NCI-H748 (cell line): ENCODE measurements at regions not wholly inside any gene's neighbourhood (a gene's known extent, or its start where the extent isn't known, plus 50 kb on each side); places are given as distances from the start of the nearest gene placed in this dataset.

Source experiments
- DNase-seq: peaks from one replicate; lab custom pipeline; 2025; ENCODE audit not compliant: unreplicated experiment; lab: John Stamatoyannopoulos, UW

DNA sequence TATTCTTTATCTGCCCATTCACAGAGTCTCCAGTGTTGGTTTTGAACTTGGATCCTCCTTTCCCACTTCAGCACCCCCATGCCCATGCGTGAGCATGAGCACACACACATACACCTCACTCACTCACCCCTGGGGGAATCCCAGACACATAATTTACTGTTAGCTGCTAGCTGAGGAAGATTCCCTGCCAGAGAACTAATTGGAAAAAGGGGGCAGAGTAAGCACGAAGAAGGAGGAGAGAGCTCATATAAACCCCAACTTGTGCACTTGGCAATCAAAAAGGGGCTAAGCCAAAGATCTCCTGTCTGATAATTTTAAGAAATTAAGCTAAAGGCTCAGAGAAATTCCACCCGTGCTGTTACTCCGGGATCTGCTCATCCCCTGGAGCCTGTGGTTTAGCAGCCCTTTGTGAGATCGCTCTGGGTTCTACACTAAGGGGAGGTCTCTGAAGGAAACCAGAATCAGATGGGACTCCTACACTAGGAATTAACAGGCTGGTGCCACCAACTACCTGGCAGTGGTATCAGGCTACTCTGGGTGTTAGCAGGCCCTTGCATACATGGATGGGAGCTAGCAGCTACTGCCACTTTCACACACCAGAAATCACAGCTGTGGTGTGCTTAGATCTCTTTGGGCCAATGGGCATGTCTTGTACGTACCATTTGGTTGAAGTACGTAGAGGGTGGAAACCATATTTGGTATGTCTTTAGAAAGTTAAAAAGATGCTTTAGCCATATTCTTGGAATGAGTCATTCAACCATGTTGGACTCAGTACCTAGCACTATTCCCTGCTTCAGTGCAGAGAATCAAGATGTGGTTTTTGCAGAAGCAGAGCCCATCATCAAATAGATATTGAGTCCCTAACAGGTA lies 95.6 kb upstream of the SLC14A2 start:
- DNase-seq, result no peak

DNA sequence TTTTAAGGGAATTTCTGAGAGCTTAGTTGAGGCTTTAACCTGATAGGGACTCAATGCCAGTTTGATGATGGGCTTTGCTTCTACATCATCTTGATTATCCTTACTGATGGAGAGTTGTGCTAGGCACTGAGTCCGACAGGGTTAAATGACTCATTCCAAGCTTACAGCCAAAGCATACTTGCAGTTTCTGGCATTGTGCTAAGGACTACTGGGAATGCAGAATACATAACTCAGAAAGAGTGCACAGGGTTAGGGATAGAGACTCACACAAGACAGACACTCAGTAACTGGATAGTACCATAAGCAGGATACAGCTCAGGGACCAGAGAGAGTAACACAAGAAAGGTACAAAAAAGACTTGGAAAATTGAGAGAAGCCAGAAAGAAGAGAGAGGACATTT lies 94.1 kb upstream of the SLC14A2 start:
- no peak for DNase-seq

DNA sequence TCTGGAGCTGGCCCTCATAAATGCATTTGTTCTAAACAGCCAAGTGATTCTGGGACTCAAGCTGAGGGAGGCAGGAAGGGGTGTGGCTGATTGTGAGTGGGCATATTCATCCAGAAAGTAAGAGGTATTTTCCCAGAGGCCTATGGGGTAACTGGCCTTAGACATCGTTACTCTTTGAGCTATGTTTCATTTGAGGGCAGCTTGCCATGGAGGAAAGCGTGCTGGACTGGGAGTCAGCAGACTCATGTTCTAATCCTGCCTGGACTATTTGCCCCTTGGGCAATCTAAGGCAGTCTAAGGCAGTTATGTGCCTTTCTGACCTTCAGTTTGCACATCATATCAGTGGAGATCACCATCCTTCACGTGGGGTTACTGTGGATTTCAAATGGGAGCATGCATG lies 93.5 kb upstream of the SLC14A2 start:
- no peak for DNase-seq

GRCh38 chr18:45522371-45522770 lies 92.9 kb upstream of the SLC14A2 start:
- no peak for DNase-seq

DNA sequence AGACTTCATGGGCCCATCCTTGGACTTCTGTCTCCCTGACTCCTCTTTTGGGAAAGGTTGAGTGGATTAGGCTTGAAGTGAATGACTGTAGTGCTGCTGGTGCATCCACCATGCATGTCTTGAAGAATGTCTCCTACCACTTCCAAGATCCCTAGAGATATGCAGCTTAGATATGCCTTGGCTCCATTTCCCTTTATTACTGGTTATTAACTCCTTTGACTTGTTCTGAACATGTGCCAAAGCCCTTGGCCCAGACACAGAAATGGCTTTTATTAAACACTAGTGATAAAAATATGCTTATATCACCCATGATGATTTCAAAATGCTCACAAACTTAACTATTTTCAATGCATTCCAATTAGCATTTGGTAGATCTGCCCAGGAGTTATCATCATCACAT lies 90.0 kb upstream of the SLC14A2 start:
- no peak for DNase-seq

- DNase-seq, result peak; percentile 23
Measured at GRCh38 chr18:45526114-45526841, 89.0 kb upstream of the SLC14A2 start.

- DNase-seq, result no peak
Measured at GRCh38 chr18:45527891-45528290, 87.4 kb upstream of the SLC14A2 start.

DNA sequence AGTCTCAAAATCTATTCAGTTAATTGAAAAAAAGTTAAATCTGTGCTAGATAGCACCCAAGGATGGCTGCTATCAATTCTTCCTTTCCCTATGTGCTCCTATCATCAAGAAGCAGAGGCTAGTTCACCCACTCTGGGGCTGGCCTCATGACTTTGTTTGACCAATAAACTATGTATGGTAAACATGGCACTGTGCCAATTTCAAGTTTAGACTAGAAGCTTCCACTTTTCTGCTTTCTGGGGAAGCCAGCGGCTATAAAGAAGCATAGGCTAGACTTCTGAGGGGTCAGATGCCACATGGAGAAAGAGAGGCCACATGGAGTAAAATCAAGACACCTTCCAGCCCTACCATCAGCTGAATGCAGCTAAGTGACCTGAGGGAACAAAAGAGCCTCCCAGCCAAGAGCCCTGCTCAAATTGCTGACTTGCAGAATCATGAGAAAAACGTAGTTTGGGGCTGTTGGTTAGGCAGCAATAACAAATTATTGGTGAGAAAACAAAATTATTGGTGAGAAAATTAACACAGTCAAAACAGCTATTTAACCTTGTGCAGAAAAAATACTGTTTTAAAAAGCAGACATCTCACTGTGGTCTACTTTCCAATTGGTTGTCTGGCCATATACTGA lies 86.5 kb upstream of the SLC14A2 start:
- no peak for DNase-seq

- DNase-seq, result no peak
Measured at GRCh38 chr18:45538444-45538843, 76.8 kb upstream of the SLC14A2 start.

GRCh38 chr18:45539491-45539891 lies 75.8 kb upstream of the SLC14A2 start:
- no peak for DNase-seq

DNA sequence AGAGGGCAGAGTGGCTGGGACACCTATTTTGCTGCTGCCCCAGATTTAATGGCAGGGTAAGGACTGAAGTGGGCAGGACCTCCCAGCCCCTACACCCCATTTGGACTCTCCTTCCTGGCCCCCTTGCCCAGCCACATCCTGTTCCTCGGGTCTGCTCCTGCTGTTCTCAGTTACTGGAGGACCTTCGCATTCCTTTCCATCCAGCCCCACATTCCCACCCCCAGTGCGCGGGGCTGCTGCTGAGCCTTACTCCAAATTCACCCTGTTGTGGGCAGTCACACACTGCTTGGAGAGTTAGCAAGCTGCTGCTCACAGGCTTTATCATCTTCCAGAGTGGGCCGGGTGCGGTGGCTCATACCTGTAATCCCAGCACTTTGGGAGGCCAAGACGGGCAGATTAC lies 75.2 kb upstream of the SLC14A2 start:
- no peak for DNase-seq

DNA sequence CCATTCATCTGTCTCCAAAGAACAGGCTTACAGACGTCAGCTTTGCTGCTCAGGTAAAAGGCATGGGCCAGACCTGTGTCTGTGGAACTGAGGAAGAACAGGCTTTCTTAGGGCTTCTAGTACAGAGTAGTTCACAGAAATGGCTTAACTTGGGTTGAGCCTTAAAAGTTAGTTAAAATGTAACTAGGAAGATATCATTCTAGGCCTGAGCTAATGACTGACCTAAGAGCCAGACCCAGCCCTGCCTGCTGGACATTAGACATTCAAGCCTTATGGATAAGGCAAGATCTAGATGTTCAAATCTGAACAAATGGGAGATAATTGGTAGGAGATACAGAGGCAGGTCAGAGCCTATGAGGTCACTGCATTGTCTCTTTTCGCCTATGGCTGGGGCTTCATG lies 73.9 kb upstream of the SLC14A2 start:
- no peak for DNase-seq

DNA sequence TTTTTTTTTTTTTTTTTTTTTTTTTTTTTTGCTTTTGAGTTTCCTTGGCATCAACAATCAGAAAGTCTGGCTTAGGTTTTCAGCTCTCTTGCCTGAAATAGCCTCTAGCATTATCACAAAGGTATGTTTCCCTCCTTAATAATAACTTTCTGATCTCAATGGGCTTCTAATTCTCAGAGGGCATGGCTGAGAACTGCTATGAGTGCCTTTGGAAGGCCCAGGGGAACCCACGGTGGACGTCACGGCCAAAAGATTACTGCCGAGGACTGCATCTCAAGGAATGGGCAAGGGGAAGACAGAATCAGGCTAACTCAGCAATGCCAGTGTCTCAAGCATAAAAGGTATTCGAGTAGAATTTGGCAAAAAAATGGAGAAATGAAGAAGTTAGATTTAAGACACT lies 73.2 kb upstream of the SLC14A2 start:
- no peak for DNase-seq

DNA sequence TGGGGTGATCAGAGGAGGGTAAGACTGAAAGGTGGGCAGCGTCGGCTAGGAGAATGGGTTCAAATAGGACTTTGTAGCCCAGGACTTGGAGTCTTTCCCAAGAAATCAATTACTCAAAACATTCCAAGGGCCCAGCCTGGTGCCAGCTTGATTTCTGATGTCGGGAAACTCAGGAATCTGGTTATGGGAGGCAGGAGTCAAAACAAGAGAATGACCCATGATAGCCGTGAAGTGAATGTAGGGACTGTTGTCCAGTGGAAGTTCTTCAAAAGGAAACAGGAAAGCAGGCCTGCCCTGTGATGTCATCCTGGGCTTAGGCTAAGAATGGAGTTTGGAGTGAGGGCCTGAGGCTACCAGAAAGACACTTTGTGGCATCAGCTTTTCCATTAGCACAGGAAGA lies 67.4 kb upstream of the SLC14A2 start:
- DNase-seq, result no peak

GRCh38 chr18:45548614-45549013 lies 66.7 kb upstream of the SLC14A2 start:
- DNase-seq, result no peak

- no peak for DNase-seq
Measured at GRCh38 chr18:45549290-45549689, 66.0 kb upstream of the SLC14A2 start.

DNA sequence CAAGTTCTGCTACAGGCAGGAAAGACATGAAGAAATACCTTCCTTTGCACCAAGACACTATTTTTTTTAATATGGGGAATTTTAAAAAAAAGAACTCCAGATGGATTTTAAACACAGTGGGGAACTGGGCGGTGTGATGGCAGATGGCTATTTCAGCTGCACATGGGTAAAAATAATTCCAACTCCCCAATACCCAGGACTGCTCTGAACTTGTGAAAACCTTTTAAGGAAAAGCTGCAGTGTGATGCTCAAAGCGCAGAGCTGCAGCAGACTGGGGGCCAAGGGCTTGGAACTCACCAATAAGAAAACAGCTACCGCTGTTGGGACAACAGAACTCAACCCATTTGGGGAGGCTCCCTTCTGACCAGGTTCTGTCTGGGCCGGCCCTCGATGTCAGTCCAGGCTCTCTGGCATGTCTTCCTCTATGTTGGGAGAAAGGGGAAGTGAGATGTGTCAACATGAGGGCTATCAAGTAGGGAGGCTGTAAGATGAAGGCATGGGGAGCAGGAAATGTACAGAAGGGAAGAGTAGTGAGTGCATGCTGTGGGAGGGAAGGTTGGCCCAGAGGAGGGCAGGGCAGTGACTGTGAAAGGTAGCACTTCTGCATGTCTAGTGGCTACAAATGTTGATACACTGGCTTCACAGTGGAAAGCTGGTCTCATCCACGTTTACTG lies 64.0 kb upstream of the SLC14A2 start:
- no peak for DNase-seq

GRCh38 chr18:45553723-45554388 lies 61.4 kb upstream of the SLC14A2 start:
- no peak for DNase-seq

GRCh38 chr18:45554389-45554737 lies 60.9 kb upstream of the SLC14A2 start:
- DNase-seq, result no peak

GRCh38 chr18:45556222-45556621 lies 59.1 kb upstream of the SLC14A2 start:
- DNase-seq, result no peak

DNA sequence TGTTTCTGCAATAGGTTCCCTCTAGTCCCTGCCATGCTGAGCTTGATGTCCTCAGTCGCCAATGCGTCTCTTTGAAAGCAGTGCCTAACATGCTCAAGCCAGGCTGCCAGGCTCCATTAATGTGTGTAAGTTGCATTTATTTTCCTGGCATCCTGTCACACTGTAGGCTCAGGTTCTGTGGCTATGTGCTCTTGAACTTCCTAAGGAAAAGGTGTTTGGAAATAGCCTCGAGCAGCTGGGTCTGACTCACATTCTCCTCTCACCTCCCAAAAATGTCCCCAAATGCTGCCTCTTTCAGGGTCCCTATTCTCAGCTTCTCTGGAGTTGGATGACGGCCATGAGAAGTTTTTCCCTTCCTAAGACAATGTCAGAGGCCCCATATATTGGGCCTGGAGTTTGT lies 58.0 kb upstream of the SLC14A2 start:
- DNase-seq, result no peak
